ENCODE measurements at regions not wholly inside any gene's neighbourhood (a gene's known extent, or its start where the extent isn't known, plus 50 kb on each side); places are given as distances from the start of the nearest gene placed in this dataset.

DNA sequence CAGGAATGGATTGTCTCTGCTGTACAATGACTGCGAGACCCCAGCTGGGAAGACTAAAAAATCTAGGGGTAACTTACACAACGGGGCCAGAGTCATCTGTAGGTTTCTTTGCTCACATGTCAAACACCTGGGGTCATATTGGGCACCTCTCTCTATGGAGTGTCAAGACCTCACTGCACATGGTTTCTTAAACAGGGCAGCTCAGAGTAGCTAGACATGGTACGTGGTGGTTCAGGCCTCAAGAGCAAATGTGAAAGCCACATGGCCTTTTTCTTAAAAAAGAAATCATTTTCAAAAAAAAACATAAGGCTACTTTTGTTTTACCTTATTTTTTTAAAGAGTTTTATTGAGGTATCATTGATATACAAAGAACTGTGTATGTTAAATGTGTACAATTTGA lies 162.2 kb upstream of the ITGB1 start:
- Histone ChIP-seq H4K20me1 (ENCODE audit: insufficient read depth, low read length) (no peaks in the 10 kb centered on the region), H3K36me3 (ENCODE audit: insufficient read depth, low read length) (no peaks in the 10 kb centered on the region), H3K4me3 (ENCODE audit: low read depth in 1 of 2, low read length in 2 of 2) (no peak overlapping the region), H3K27ac (ENCODE audit: low read length) (no peak overlapping the region), H3K9ac (ENCODE audit: low read depth, low read length) (no peak overlapping the region), H3K27me3 (ENCODE audit: insufficient read depth, low read length, poor library complexity) (no peaks in the 10 kb centered on the region), H3K79me2 (ENCODE audit: insufficient read depth, low read length) (no peaks in the 10 kb centered on the region), H3K4me1 (ENCODE audit: insufficient read depth, low read length) (peaks cover 7% of the 10 kb centered on the region), H3K4me2 (ENCODE audit: insufficient read depth, low read length) (no peak overlapping the region), H3K9me3 (ENCODE audit: insufficient read depth, low read length, severe bottlenecking) (no peaks in the 10 kb centered on the region), H2AFZ (ENCODE audit: low read depth, low read length) (no peak overlapping the region)
- TF ChIP-seq EZH2 (IDR thresholded peaks at IDR 0.05; ENCODE audit: borderline replicate concordance, low read depth, low read length, severe bottlenecking), result no peak
- TF ChIP-seq CTCF (IDR thresholded peaks at IDR 0.05; ENCODE audit: borderline replicate concordance, extremely low read depth, low read length, poor library complexity, severe bottlenecking), result no peak
- ATAC-seq (ENCODE audit: insufficient read depth, low read depth) (no peak), DNase-seq (no peak)

- no peaks in the 10 kb centered on the region for H3K4me1 ChIP-seq (ENCODE audit: insufficient read depth, low read length)
- H3K4me2 ChIP-seq (ENCODE audit: insufficient read depth, low read length), result no peak overlapping the region
Measured at GRCh38 chr10:33117816-33118215, 159.8 kb upstream of the ITGB1 start.

DNA sequence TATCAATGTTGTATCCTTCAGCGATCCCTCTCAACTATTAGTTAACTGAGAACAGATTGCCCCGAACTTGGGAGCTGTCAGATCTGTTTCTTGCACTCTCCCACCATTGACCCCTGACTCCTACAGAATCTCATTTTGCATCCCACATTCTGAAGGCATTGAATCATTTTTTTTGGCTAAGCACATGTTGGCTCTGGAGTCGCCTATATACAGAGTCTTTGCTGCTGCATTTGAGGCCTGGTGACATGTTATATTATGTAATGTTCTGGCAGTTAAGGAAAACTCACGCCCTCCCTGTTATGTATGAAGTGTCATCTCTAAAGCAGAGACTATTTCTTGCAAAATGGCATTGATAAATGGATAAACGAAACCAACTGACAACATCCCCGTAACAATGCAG lies 159.2 kb upstream of the ITGB1 start:
- TF ChIP-seq CTCF (IDR thresholded peaks at IDR 0.05; ENCODE audit: borderline replicate concordance, extremely low read depth, low read length, poor library complexity, severe bottlenecking), result no peak
- no peak for TF ChIP-seq EZH2 (IDR thresholded peaks at IDR 0.05; ENCODE audit: borderline replicate concordance, low read depth, low read length, severe bottlenecking)
- Histone ChIP-seq H4K20me1 (ENCODE audit: insufficient read depth, low read length) (no peaks in the 10 kb centered on the region), H2AFZ (ENCODE audit: low read depth, low read length) (no peak overlapping the region), H3K27ac (ENCODE audit: low read length) (no peak overlapping the region), H3K9me3 (ENCODE audit: insufficient read depth, low read length, severe bottlenecking) (no peaks in the 10 kb centered on the region), H3K9ac (ENCODE audit: low read depth, low read length) (no peak overlapping the region), H3K27me3 (ENCODE audit: insufficient read depth, low read length, poor library complexity) (no peaks in the 10 kb centered on the region), H3K4me3 (ENCODE audit: low read depth in 1 of 2, low read length in 2 of 2) (no peak overlapping the region), H3K79me2 (ENCODE audit: insufficient read depth, low read length) (no peaks in the 10 kb centered on the region), H3K4me1 (ENCODE audit: insufficient read depth, low read length) (no peaks in the 10 kb centered on the region), H3K36me3 (ENCODE audit: insufficient read depth, low read length) (no peaks in the 10 kb centered on the region), H3K4me2 (ENCODE audit: insufficient read depth, low read length) (no peak overlapping the region)
- DNase-seq, result no peak
- ATAC-seq (ENCODE audit: insufficient read depth, low read depth), result no peak

More at GRCh38 chr10:33117816-33118215, 159.8 kb upstream of the ITGB1 start:
- Histone ChIP-seq H3K36me3 (ENCODE audit: insufficient read depth, low read length) (no peaks in the 10 kb centered on the region), H3K79me2 (ENCODE audit: insufficient read depth, low read length) (no peaks in the 10 kb centered on the region), H3K9ac (ENCODE audit: low read depth, low read length) (no peak overlapping the region), H3K27me3 (ENCODE audit: insufficient read depth, low read length, poor library complexity) (no peaks in the 10 kb centered on the region), H3K27ac (ENCODE audit: low read length) (no peak overlapping the region), H2AFZ (ENCODE audit: low read depth, low read length) (no peak overlapping the region), H3K9me3 (ENCODE audit: insufficient read depth, low read length, severe bottlenecking) (no peaks in the 10 kb centered on the region), H3K4me3 (ENCODE audit: low read depth in 1 of 2, low read length in 2 of 2) (no peak overlapping the region), H4K20me1 (ENCODE audit: insufficient read depth, low read length) (no peaks in the 10 kb centered on the region)
- TF ChIP-seq EZH2 (IDR thresholded peaks at IDR 0.05; ENCODE audit: borderline replicate concordance, low read depth, low read length, severe bottlenecking) (no peak), CTCF (IDR thresholded peaks at IDR 0.05; ENCODE audit: borderline replicate concordance, extremely low read depth, low read length, poor library complexity, severe bottlenecking) (no peak)
- no peak for ATAC-seq (ENCODE audit: insufficient read depth, low read depth)
- no peak for DNase-seq
